ENCODE measurements at regions not wholly inside any gene's neighbourhood (a gene's known extent, or its start where the extent isn't known, plus 50 kb on each side); places are given as distances from the start of the nearest gene placed in this dataset.

DNA sequence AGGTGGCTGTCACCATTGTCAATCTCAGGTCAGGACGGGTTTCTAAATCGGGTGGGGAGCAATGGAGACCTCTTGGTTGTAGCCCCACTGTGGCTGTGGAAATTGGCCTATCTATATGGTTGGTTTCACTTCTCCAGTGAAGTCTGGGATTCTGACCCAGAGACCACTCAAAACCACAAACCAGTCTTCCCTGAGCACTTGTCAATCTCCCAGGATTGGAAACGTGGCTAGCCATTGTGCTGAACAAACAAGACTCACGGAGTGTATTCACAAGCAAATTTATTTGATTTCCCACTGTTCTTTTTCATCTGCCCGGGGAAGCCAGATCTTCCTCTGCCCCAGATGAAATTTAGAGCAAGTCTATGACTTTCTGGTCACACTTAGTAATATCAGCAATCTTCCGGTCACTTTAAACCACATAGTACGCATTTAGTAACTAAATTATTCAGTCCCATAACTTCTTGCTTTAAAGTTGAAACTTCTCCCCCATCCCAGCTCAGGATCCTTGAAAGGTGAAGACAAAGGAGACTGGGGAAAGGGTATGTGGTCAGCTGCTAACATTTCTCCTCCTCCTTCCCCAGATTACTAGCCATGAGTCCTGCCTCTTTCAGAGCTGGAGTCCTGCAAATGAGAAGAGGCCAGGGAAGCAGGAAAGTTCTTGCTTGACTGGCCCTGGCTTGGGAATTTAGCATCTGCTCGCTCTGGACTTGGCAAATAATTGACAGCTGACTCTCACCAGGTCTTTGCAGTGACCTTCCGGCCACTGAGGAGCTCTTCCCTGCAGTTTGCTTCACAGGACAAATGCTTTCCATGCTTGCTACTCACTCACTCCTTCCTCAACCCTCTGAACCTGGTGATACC lies 123.2 kb upstream of the MAX start:
- no peak for ATAC-seq

DNA sequence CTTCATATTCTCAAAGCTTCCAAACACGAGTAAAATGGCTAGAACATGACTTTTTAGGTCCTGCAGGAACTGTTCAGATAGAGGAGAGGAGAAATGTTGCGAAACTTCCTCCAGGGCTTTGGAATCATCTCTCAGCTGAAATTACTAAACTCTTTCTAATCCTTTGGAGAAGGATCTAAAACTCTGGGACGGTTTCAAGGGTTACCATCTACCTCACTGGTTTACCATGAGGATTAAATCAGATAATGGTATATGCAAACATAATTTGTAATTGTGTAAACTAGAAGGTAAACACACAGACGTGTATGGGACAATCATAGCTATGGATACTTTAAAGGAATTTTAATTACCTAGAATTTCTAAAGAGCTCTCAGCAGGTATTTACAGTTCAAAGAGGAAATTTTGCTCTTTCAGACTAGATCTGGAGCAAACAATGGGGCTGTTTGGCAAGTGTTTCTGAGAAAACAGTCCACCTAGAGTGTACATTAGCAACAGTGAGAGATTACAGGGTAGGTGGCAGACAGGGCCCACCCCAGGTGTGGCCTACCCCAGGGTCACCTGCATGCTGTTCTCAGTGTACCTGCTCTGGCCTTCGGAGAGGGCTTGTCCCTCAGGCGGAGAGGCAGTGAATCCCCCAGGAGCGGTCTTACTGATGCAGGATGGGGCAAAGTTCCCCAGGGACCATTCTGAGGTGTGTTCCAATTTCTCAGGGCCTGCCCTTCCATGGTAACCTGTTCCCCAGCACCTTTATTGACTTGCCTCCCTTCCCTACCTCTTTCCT lies 124.7 kb upstream of the MAX start:
- peak; percentile 46 for ATAC-seq

DNA sequence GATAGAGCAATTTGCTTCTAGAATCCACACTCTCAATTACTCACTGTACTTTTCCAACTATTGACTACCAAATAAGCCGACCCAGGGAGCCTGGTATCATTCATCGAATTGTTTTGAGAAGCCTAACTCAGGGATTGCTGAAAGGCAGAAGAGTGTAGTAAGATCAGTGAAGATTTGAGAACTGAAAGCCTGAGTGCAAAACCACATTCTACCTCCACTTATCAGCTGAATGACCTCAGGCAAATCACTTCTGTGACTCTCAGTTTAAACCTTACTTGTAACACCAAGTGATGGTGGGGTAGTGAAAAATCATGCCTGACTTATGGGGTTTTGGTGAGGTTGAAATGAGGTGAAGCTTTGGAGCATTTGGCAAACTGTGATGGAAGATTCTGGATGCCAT lies 126.1 kb upstream of the MAX start:
- no peak for ATAC-seq

DNA sequence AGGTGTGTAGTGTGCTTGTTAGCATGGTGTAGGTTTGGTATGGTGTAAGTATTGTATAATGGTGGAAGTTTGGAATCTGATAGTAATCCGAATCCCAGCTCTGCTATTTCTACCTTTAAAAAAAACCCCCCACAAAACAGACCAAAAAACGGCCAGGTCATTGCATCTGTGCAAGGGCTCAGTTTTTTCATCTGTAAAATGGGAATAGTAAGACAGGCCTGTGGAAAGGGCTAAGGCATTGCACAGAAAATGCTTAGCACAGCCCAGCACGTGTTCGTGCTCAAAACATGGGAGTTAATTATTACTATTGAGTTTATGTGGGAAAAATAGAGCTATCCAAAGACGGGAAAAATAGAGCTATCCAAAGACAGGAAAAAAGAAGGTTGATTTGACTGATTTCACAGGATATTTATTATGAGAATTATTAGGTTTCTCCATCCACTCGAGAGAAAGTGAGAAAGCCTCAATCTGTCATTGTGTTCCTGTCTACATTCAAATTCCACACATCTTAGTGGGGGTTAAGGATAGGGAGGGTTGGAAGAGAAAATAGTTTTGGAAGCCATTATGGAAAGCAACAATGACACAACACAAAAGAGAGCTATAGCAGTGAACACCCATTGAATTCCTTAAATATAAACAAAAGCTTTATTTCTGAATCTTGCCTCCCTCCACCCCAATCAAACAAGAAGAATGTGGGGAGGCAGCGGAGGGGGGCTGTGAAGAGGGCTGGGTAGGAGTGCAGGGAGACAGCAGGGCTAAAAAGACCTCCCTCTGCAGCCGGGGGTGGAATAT lies 126.8 kb upstream of the MAX start:
- ATAC-seq: no peak

DNA sequence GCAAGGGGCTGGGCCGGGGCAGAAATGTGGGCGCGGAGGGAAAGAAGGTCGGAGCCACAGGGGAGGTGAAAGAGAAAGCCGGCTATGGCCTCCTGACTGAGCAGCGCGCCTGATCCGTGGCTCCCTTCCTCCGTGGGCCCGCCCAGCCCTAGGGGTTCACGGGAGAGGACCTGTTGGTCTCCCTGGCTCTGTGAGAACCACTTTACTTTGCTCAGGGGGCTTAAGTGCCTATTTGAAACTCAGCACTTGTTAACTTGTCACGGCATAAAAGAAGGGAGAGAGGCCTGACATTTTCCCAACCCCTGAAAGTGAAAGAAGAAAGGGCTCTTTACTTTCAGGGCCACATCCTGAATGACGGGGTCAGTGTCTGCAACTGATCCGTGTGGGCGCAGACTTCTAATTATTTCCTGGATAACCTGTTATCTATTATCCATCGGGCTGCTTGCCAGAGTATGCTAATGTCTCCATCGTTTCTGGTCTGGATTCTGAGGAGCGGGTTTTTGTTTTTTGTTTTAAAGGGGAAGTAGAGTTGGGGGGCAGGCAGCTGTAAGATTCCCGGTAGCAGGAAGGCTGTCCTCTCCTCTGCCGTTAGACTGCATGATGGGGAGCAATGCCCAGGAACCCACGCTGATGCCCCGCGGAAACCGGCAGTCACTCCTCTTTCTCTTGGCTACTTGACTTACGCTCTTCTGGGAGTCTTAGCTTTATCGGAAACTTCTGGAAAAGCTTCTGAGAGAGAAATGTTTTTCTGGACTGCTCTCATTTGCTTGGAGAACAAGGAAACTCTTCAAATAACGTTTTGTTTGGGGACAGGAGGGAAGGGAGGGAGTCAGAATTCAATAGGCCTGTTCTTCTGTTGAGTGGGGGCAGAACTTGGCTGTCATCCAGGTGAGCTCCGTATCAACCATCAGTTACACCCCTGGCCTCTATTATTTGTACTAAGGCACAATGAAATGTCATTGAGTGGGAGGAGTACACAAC lies 127.7 kb upstream of the MAX start:
- peak; percentile 40 for ATAC-seq

DNA sequence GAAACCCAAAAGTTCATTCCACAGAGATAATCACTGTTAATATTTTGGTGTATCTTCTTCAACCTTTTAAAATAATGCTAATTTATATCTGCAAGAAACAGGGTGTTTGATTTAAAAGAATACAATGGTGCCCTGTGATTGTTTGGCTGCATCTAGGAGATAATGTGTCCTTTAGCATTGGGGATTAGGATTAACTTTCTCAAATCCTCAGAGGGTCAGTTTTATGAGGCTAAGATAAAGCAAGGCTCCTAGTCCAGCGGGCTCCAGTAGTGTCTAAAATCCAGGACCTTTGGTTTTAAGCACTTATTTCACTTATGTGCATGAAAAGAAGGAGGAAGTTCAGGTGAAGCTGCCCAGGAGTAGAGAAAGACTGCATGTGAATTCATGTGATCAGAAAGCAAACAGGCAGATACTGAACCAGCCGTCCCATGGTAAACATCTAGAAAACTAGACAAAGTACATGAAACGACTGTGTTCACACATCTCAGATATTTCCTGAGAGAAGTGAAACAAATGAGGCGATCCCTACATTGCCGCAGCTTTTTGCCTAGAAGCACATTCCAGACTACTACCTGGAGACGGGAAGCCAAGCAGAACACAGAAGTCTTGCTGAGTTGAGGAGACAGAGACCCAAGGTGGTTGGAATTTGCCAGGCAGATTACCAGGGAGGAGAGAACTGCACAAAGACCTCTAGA lies 129.1 kb upstream of the MAX start:
- ATAC-seq: no peak

DNA sequence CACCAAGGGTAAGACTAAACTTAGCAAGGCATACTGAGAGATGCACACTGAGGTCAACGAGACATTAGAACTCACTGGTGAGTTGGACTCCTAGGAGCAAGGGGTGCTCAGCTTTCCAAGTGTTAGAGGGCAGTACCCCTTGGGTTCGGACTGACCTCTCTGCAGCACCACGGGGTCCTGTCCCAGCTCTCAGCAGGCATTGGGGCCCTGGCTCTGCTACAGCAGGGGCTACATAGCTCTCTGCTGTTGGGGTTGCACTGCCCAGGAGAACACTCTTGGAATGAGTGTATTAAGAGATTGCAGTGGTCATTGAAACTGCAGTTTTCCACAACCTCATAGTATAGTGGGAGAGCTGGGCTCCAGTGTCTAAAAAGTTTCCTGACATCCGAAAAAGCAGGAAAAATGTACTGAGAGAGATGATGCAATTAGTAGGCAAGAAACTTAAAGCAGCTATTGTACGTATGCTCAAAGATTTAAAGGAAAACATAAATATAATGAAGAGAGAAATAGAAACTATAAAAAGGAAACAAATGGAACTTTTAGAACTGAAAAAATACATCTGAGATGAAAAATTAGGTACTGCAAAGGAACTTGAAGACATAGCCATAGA lies 132.5 kb upstream of the MAX start:
- ATAC-seq: no peak

DNA sequence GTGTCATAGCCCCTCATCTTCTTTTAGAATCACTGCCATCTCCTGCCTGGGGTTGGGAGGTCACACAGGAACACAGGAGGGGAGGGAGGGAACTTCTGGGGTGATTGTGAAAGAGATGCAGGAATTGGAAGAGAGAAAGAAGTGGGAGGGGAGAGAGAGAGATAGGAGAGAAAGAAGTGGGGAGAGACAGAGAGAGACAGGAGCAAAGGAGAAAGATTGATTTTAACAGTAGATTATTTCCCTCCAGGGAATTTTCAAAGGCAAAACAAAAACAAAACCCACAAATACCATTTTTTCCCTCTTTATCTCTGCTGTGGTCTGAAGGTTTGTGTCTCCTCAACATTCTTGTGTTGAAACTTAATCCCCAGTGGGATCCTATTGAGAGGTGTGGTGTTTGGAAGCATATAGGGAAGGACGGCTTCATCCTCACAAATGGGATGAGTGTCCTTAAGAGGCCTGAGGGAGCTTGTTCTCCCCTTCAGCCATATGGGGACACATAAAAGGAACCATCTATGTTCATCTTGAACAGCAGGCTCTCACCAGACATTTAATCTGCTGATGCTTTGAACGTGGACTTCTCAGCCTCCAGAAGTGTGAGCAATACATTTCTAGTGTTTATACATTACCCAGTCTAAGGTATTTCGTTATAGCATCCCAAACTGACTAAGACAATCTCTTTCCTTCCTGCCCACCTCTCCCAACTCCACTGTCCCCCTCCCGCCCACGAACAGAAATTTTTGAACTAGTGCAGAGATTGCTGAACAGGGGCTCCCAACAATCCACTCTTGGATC lies 134.9 kb upstream of the MAX start:
- ATAC-seq: no peak

DNA sequence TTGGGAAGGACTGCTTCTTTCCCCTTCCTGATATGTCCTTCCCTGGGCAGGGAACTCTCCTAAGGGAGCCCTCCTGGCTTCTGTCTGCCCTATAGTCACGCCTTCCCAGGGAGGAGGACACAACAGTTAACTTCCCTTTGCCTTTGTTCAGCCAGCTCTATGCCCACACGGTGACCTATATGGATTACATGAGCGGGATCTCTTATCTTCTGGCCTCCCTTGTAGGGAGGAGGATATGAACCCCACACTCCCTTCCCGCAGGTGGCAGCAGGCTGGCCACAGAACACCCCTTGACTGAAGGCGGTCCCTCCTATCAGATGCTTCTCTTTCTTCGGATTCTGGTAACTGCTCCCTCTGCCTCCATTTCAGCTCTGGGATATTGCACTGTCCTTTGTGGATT lies 135.6 kb upstream of the MAX start:
- no peak for ATAC-seq

DNA sequence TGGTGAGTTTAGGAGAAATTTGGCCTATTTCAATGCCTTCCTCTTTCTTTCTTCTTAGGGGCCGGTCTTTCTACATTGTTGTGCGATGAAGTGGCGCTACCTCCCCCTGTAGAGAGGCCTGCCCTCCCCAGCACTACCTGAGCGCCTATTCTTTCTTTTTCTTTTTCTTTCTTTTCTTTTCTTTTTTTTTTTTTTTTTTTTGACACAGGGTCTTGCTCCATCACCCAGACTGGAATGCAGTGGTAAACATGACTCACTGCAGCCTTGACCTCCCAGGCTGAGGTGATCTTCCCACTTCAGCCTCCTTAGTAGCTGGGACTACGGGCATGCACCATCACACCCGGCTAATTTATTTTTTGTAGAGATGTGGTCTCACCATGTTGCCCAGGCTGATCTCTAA lies 136.1 kb upstream of the MAX start:
- no peak for ATAC-seq

DNA sequence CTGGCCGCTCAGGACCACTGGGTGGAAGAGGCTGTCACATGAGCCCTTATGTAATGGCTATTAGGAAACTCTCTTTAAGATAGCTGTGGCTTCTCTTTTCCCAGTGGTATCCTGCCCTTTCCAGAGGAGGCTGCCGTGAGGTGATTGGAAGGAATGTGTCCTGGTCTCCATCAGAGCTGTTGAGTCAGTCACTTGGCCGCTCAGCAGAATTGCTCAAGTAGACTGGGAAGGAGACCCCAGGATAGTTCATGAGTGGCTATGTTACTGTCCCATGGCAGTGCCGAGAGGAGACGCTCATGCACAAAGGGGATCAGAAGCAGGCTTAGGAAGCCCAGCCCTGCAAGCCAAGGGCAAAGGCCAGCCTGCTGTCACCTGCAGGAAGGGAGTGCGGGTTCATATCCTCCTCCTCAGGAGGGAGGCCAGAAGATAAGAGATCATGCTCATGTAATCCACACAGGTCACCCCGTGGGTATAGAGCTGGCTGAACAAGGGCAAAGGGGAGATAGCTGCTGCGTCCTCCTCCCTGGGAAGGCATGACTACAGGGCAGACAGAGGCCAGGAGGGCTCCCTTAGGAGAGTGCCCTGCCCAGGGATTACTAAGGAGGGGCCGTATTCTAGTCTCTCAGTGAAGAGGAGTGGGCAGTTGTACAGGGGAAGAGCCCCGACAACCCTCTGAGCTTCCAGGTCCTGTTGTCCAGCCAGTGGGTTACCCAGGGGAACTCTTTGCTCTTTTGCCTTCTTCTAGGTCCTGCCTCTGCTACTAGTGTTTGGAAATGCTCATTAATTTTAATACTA lies 137.0 kb upstream of the MAX start:
- ATAC-seq: no peak

DNA sequence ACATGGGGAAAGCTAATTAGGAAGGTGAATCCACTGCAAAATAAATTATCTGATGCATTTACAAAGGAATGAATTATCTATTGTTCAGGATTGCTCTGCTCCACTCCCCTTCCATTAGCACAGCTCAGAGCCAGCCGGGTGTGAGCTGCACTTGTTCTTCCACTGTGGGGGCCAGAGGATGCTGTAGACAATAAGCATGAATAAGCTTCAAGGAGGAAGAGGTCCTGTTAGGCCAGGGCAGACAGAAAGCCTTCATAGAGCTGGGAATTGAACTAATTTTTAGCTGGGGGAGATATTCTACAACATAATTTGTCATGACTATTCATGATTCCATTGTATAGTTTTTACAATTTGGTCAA lies 137.6 kb upstream of the MAX start:
- ATAC-seq: no peak

DNA sequence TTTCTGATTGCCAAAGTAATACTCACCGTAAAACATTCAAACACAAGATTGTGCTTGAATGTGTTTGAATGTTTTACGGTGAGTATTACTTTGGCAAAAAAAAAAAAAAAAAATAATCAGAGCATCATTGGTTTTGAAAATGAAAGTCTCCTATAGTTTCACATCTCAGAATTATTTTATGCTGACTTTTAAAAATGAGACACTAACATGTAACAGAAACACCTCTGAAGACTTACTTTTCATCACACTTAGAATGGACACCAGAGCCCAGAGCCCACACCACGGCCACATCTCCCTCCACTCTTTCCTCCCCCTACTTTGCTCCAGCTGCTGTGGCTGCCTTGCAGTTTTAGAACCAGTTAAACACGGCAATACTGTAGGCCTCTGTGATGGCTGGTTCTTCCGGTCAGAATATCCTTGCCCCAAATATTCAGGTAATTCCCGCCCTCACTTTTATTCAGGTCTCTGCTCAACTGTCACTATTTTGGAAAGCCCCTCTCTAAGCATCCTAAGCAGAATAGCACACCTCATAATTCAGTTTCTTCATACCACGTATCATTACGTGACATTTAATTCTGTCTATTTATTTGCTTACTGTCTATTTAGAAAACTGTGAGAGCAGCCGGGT lies 138.9 kb upstream of the MAX start:
- no peak for ATAC-seq

DNA sequence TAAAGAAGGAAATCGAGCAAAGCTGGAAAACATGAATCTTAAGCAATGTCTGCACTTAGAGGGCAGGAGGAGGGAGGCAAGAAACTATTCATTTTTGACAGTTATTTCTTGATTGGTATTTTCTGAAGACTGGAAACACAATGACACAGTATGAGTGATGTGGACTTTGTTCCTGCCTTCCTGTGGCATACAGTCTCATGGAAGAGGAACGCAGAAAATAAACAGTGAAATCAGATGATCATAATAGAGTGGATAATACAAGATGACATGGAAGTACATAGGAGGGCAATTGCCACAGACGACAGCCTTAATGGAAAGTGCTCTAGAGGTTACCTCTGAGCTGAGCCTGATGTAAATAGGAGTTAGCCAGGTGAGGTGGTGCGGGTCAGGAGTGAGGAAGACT lies 140.4 kb upstream of the MAX start:
- ATAC-seq: no peak

DNA sequence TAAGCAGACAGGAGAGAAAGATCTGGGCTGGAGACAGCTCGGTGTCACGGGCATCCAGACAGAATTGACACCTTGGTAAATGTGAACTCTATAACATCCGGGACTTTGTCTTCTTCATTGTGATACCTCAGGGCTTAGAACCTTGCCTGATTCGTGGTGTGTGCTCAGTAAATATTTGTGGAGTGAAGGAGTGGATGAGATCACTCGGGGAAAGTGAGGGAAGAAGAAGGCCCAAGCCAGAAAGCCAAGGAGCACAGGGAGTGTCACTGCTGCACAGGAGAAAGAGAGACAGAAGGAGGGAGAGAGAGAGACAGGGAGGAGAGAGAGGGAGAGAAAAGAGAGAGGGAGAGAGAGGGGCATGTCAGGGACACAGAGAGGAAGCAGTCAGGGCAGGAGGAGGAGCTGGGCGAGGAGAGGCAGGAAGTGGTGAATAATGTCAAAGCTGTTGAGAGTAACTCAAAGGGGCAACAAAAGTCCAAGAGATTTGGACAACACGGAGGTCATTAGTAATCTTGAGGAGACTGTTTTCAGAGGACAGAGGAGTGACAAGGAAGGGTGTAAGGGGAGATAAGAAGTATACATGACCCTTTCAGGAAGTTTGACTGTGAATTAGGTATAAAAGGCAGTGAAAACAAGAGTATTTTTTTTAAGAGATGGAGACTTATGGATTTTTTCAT lies 141.6 kb upstream of the MAX start:
- ATAC-seq: no peak

DNA sequence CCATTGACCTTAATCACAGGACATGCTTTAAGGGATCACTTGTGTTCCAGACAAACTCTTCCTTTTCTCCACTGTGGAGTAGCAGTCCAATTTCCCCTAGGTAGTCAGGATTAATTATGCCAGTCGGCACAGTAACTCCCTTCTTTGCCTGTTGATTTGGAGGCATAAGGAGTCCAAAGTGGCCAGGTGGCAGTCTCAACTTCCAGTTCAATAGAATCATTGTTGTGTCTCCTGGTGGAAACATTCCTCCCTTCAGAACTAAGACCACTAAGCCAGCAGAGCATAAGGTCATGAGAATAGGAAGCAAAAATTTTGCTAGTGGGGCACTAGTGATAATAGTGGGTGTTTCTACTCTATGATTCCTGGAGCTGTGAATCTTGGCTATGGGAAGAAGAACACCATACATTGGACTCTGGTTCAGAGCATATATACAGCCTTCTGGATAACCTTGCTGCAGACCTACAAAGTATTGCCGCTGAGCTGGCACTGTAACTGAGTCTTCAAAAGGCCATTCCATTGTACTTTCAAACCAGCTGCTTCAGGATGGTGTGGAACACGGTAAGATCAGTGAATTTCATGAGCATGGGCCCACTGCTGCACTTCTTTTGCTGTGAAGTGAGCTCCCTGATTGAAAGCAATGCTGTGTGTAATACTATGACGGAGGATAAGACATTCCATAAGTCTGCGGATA lies 147.3 kb upstream of the MAX start:
- no peak for ATAC-seq

DNA sequence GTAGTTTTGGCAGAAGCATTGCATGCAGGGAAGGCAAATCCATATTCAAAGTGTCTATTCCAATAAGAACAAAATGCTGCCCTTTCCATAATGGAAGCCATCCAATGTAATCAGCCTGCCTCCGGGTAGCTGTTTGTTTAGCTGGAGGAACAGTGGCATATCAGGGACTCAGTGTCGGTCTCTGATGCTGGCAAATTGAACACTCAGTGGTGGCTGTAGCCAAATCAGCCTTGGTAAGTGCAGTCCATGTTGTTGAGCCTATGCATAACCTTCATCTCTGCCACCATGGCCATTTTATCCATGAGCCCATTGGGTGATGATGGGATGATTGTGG lies 147.8 kb upstream of the MAX start:
- no peak for ATAC-seq

DNA sequence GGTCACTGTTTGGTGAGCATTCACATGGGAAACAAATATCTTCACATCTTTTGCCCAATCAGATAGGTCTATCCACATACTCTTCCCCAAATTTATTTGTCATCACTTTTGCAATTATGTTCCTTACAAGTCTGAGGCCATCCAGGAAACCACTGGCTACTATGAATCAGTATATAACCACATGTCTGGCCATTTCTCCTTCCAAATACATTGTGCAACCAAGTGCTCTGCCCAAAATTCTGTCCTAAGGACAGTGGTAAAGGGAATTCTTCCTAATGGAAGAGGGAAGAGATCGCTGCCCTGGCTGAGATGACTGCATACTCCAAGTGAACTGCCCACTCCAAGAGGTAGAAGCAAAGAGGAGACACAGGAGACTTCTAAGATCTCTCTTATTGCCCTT lies 148.9 kb upstream of the MAX start:
- ATAC-seq: no peak
